ENCODE measurements at regions not wholly inside any gene's neighbourhood (a gene's known extent, or its start where the extent isn't known, plus 50 kb on each side); places are given as distances from the start of the nearest gene placed in this dataset.
"Not testable (repeated sequence)": the region's sequence is repeated elsewhere in the genome, so short reads cannot be mapped to it uniquely, and the experiment has no call there.

DNA sequence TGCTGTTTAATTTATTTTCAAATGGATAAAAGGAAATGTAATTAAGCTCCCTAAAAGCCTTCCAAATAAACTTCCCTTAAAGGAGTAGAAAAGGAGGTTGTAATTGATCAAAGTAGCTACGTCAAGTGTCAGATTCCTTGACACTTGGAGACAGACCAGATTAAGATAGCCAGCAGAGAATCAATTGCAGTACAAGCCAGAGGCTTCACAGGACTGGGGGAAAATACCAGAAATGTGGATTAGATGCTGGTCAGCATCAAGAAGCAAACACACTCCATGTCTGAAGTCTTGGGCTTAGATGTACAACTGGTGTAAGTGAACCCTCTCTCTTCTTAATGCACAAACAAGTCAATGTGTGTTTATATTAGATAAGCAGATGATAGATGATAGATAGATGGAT, 184.9 kb upstream of the TAS2R1 start:
- no peaks in the 10 kb centered on the region for H3K9me2 ChIP-seq (replicated peaks; ENCODE audit: insufficient read depth)
- no peaks in the 10 kb centered on the region for H3K27me3 ChIP-seq
- TF ChIP-seq EZH2 (IDR thresholded peaks at IDR 0.05; ENCODE audit: borderline replicate concordance): no peak
- no peak for TF ChIP-seq EZH2phosphoT487 (IDR thresholded peaks at IDR 0.05; ENCODE audit: low read depth, severe bottlenecking, unreplicated experiment)
- no peak for TF ChIP-seq CTCF (IDR thresholded peaks at IDR 0.05; ENCODE audit: poor library complexity)
- H3K9me3 ChIP-seq (ENCODE audit: low read depth): no peaks in the 10 kb centered on the region
- H3K4me1 ChIP-seq (ENCODE audit: insufficient read depth): no peaks in the 10 kb centered on the region
- WGBS (ENCODE audit: low lambda C conversion rate, missing lambda C conversion rate): 52% methylated on average over 1 of the region's 1 CpG
- no peak overlapping the region for H3K27ac ChIP-seq
- H3K4me2 ChIP-seq: no peak overlapping the region
- no peak for DNase-seq (ENCODE audit: low spot score)
- H3K36me3 ChIP-seq (replicated peaks; ENCODE audit: insufficient read depth, low read depth): no peaks in the 10 kb centered on the region
- no peaks in the 10 kb centered on the region for H4K20me1 ChIP-seq (ENCODE audit: insufficient read depth, poor library complexity, severe bottlenecking)
- no peaks in the 10 kb centered on the region for H3K79me2 ChIP-seq
- no peak overlapping the region for H2AFZ ChIP-seq
- no peak overlapping the region for H3K4me3 ChIP-seq

DNA sequence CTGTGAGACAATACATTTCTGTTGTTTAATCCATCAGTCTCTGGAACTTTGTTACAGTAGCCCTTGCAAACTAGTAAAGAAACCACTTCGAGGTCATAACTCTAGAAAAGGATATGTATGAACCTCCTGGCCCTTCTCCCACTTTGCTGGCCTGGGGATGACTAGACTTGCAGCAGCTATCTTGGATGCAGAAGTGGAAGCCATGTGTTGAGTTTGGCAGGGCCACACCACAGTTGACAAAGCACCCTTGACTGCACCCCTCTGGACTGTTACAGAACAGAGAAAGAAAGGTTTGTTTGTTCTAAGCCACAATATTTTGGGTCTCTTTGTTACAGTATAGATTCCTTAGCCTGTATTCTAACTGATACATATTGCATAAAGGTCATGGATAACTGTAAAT, 183.2 kb upstream of the TAS2R1 start:
- Histone ChIP-seq H3K36me3 (replicated peaks; ENCODE audit: insufficient read depth, low read depth) (no peaks in the 10 kb centered on the region), H3K4me2 (no peak overlapping the region), H3K9me3 (ENCODE audit: low read depth) (no peaks in the 10 kb centered on the region), H4K20me1 (ENCODE audit: insufficient read depth, poor library complexity, severe bottlenecking) (no peaks in the 10 kb centered on the region), H3K9me2 (replicated peaks; ENCODE audit: insufficient read depth) (no peaks in the 10 kb centered on the region), H2AFZ (no peak overlapping the region), H3K79me2 (no peaks in the 10 kb centered on the region), H3K4me3 (no peak overlapping the region), H3K4me1 (ENCODE audit: insufficient read depth) (no peaks in the 10 kb centered on the region), H3K27me3 (no peaks in the 10 kb centered on the region), H3K27ac (no peak overlapping the region)
- TF ChIP-seq EZH2 (IDR thresholded peaks at IDR 0.05; ENCODE audit: borderline replicate concordance): no peak
- TF ChIP-seq EZH2phosphoT487 (IDR thresholded peaks at IDR 0.05; ENCODE audit: low read depth, severe bottlenecking, unreplicated experiment): no peak
- TF ChIP-seq CTCF (IDR thresholded peaks at IDR 0.05; ENCODE audit: poor library complexity): no peak
- WGBS (ENCODE audit: low lambda C conversion rate, missing lambda C conversion rate): 84% methylated on average over 1 of the region's 1 CpG
- DNase-seq (ENCODE audit: low spot score): no peak

GRCh38 chr5:9807366-9807765, 177.2 kb upstream of the TAS2R1 start:
- 100% methylated on average over 1 of the region's 1 CpG for WGBS (ENCODE audit: low lambda C conversion rate, missing lambda C conversion rate)
- H3K4me3 ChIP-seq; H3K27ac ChIP-seq; H4K20me1 ChIP-seq (ENCODE audit: insufficient read depth, poor library complexity, severe bottlenecking); H3K4me2 ChIP-seq; H2AFZ ChIP-seq; H3K9me3 ChIP-seq (ENCODE audit: low read depth); H3K27me3 ChIP-seq; H3K36me3 ChIP-seq (replicated peaks; ENCODE audit: insufficient read depth, low read depth); H3K79me2 ChIP-seq; H3K9me2 ChIP-seq (replicated peaks; ENCODE audit: insufficient read depth); H3K4me1 ChIP-seq (ENCODE audit: insufficient read depth); DNase-seq (ENCODE audit: low spot score): not testable (repeated sequence)

GRCh38 chr5:9801908-9802307, 171.8 kb upstream of the TAS2R1 start:
- H3K79me2 ChIP-seq: no peaks in the 10 kb centered on the region
- no peak overlapping the region for H3K4me2 ChIP-seq
- H3K36me3 ChIP-seq (replicated peaks; ENCODE audit: insufficient read depth, low read depth): no peaks in the 10 kb centered on the region
- H3K4me1 ChIP-seq (ENCODE audit: insufficient read depth): no peaks in the 10 kb centered on the region
- no peaks in the 10 kb centered on the region for H3K9me2 ChIP-seq (replicated peaks; ENCODE audit: insufficient read depth)
- H3K27ac ChIP-seq: no peak overlapping the region
- DNase-seq (ENCODE audit: low spot score): no peak
- no peak for TF ChIP-seq EZH2phosphoT487 (IDR thresholded peaks at IDR 0.05; ENCODE audit: low read depth, severe bottlenecking, unreplicated experiment)
- no peak for TF ChIP-seq CTCF (IDR thresholded peaks at IDR 0.05; ENCODE audit: poor library complexity)
- TF ChIP-seq EZH2 (IDR thresholded peaks at IDR 0.05; ENCODE audit: borderline replicate concordance): no peak
- no peaks in the 10 kb centered on the region for H3K9me3 ChIP-seq (ENCODE audit: low read depth)
- H3K4me3 ChIP-seq: no peak overlapping the region
- no peak overlapping the region for H2AFZ ChIP-seq
- 93% methylated on average over 2 of the region's 2 CpGs for WGBS (ENCODE audit: low lambda C conversion rate, missing lambda C conversion rate)
- H3K27me3 ChIP-seq: no peaks in the 10 kb centered on the region
- no peaks in the 10 kb centered on the region for H4K20me1 ChIP-seq (ENCODE audit: insufficient read depth, poor library complexity, severe bottlenecking)

Data from hepatocyte (in vitro differentiated cells).